NT2/D1 (cell line): ENCODE measurements at regions not wholly inside any gene's neighbourhood (a gene's known extent, or its start where the extent isn't known, plus 50 kb on each side); places are given as distances from the start of the nearest gene placed in this dataset.

Experiments
- SUZ12 ChIP-seq: IDR thresholded peaks from 2 replicates; pipeline ENCODE4 v1.6.1; 2011; ENCODE audit not compliant: insufficient read length, insufficient read depth; ENCODE audit errors: extremely low read depth
- YY1 ChIP-seq: IDR thresholded peaks from 2 replicates; pipeline ENCODE4 v1.6.1; 2011; ENCODE audit not compliant: insufficient read length, insufficient read depth
- ZNF274 ChIP-seq: IDR thresholded peaks from 2 replicates; pipeline ENCODE4 v1.6.1; 2011; ENCODE audit warnings: mild to moderate bottlenecking, low read depth, low read length

DNA sequence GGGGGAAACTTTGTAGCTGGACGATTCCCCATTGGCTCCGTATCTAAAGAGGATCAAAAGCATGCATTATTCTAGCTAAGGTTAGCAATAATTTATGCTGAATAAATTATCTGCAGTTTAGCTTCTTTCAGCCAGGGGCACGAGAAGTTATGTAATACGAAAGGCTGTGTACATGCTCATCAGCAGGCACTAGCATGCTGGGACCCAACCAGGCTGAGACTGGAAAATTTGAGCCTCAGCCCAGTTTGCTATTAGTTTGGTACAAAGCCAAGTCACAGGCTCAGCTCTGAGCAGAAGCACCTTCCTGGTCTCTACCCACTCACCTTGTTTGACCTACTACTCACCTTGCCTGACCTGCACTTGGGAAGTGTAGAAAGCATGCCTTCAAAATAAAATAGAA, 328.1 kb upstream of the ARID1B start:
- no peak for TF ChIP-seq YY1
- TF ChIP-seq ZNF274 = no peak
- TF ChIP-seq SUZ12 = no peak
